Transverse colon (tissue), 4 donors: ENCODE measurements at regions not wholly inside any gene's neighbourhood (a gene's known extent, or its start where the extent isn't known, plus 50 kb on each side); places are given as distances from the start of the nearest gene placed in this dataset.
A peak's percentile ranks its signal among the peaks of the same experiment; 100 is the strongest.
"Not testable (repeated sequence)": the region's sequence is repeated elsewhere in the genome, so short reads cannot be mapped to it uniquely, and the experiment has no call there.

Source experiments
- DNase-seq: peaks from one replicate; pipeline ENCODE4 v3.0.0-alpha.2; 2019
- H3K27ac ChIP-seq, 4 donors: fragments of 200-600 bp; sonication (generic); 2 replicates each; pipeline ENCODE4 v1.5.1; 2016 to 2018; ENCODE audit warnings: inconsistent platforms in 4 of 4
- H3K27me3 ChIP-seq: fragments of 200-600 bp; sonication (generic); 2 replicates; pipeline ENCODE4 v1.5.1; 2017; ENCODE audit warnings: inconsistent platforms
- H3K36me3 ChIP-seq, 4 donors: fragments of 200-600 bp; sonication (generic); 2 replicates each; pipeline ENCODE4 v1.5.1; 2017 to 2019; ENCODE audit warnings: inconsistent platforms in 4 of 4
- H3K4me1 ChIP-seq, 4 donors: fragments of 200-600 bp; sonication (generic); 2 replicates each; pipeline ENCODE4 v1.5.1; 2017 to 2020; ENCODE audit warnings: inconsistent platforms in 4 of 4
- H3K4me3 ChIP-seq, 4 donors: fragments of 200-600 bp; sonication (generic); 1 replicate in 1 of 4; 2 replicates in 3 of 4; pipeline versions ENCODE4 v1.5.1 to v1.6.1; 2017 to 2019; ENCODE audit warnings: inconsistent platforms in 4 of 4
- H3K9me3 ChIP-seq, 2 donors: fragments of 200-600 bp; sonication (generic); 2 replicates each; pipeline ENCODE4 v1.5.1; 2017 to 2019; ENCODE audit warnings: inconsistent platforms in 2 of 2
- CTCF ChIP-seq, 5 experiments: fragments of 200-600 bp in 3 of 5; fragments of 450-650 bp in 2 of 5; sonication (generic) in 3 of 5; IDR thresholded peaks; 1 replicate in 2 of 5; 2 replicates in 3 of 5; pipeline ENCODE4 v1.5.1; 2016 to 2017; ENCODE audit warnings: antibody characterized with exemption in 5 of 5, inconsistent platforms in 3 of 5, mild to moderate bottlenecking in 2 of 5, moderate library complexity in 1 of 5
- EP300 ChIP-seq: sonication (generic); formaldehyde crosslinking; IDR thresholded peaks from one replicate; pipeline ENCODE4 v1.6.1; 2017; ENCODE audit warnings: antibody characterized with exemption, low read depth
- POLR2A ChIP-seq: fragments of 450-650 bp; IDR thresholded peaks from one replicate; pipeline ENCODE4 v1.6.1; 2016; ENCODE audit warnings: antibody characterized with exemption, mild to moderate bottlenecking, moderate library complexity
- POLR2AphosphoS5 ChIP-seq, 3 donors: sonication (generic); formaldehyde crosslinking; IDR thresholded peaks; one replicate each; pipeline ENCODE4 v1.6.1; 2016; ENCODE audit warnings: antibody characterized with exemption in 3 of 3
- WGBS, 2 donors: methylation state at CpG; one replicate each; pipeline ENCODE4 v1.1.5; 2018; ENCODE audit warnings: low coverage in 1 of 2; 5-methylcytosine and 5-hydroxymethylcytosine counted together
- in situ Hi-C, 4 donors: fragments of 200-750 bp; cut with MboI; loops; one replicate each; pipeline versions ENCODE4 v1.15.0 to v1.15.1; 2017; ENCODE audit warnings: low sequenced_read_pairs in 3 of 4, low pct_ligation_motif_present in 1 of 4, low pct_unique_long_range_greater_than_20kb in 1 of 4
- intact Hi-C: fragments of 100-400 bp; cut with DNase I; formaldehyde crosslinking; loops from one replicate; pipeline ENCODE4 v1.15.1; 2023; ENCODE audit warnings: low total_unique reads

- intact Hi-C loops = loop anchor here (10.0 kb wide), 2 partner anchors 344 to 534 kb away; no protein-coding TSS in a partner anchor
- no peak for TF ChIP-seq CTCF (IDR thresholded peaks at IDR 0.05)
- no peak for TF ChIP-seq POLR2A
- no peak for TF ChIP-seq EP300
- no peak for TF ChIP-seq POLR2AphosphoS5 (IDR thresholded peaks at IDR 0.05)
- in situ Hi-C loops = loop anchor here in 2 of 4 donors (10.0 to 25.0 kb wide), 4 partner anchors 534 to 1092 kb away; no protein-coding TSS in a partner anchor
- Histone ChIP-seq H3K9me3 (no peaks in the 10 kb centered on the region), H3K27me3 (no peaks in the 10 kb centered on the region), H3K4me1 (no peaks in the 10 kb centered on the region), H3K27ac (no peak overlapping the region), H3K36me3 (no peaks in the 10 kb centered on the region), H3K4me3 (no peak overlapping the region)
- 73 to 84% methylated on average over 3 of the region's 3 CpGs for WGBS, 2 donors
- no peak for DNase-seq
Observed at GRCh38 chr7:82579047-82579446, 135.5 kb upstream of the CACNA2D1 start.

- no peaks in the 10 kb centered on the region for H3K4me1 ChIP-seq
- no peak overlapping the region for H3K27ac ChIP-seq
- H3K4me3 ChIP-seq = no peak overlapping the region
- no peaks in the 10 kb centered on the region for H3K9me3 ChIP-seq
- in situ Hi-C loops = loop anchor here in 2 of 4 donors (10.0 to 25.0 kb wide), 4 partner anchors 534 to 1091 kb away; no protein-coding TSS in a partner anchor
- no peaks in the 10 kb centered on the region for H3K27me3 ChIP-seq
- no peak for TF ChIP-seq POLR2A
- no peak for TF ChIP-seq EP300
- TF ChIP-seq CTCF (IDR thresholded peaks at IDR 0.05) = no peak
- no peak for TF ChIP-seq POLR2AphosphoS5 (IDR thresholded peaks at IDR 0.05)
- H3K36me3 ChIP-seq = no peaks in the 10 kb centered on the region
- DNase-seq = no peak
- WGBS, 2 donors = 17 to 29% methylated on average over 1 of the region's 1 CpG
- intact Hi-C loops = loop anchor here (10.0 kb wide), 2 partner anchors 344 to 534 kb away; no protein-coding TSS in a partner anchor
Observed at GRCh38 chr7:82578430-82578829, 134.9 kb upstream of the CACNA2D1 start.

- H3K36me3 ChIP-seq = no peaks in the 10 kb centered on the region
- H3K4me1 ChIP-seq = no peaks in the 10 kb centered on the region
- TF ChIP-seq EP300 = no peak
- TF ChIP-seq CTCF (IDR thresholded peaks at IDR 0.05) = peak; percentile 75 to 90 (median 86)
- intact Hi-C loops (loop anchor here (1.0 to 10.0 kb wide), 3 partner anchors 10 to 528 kb away; no protein-coding TSS in a partner anchor), in situ Hi-C loops (loop anchor here in 3 of 4 donors (10.0 to 25.0 kb wide), 6 partner anchors 335 to 1085 kb away; no protein-coding TSS in a partner anchor)
- no peak overlapping the region for H3K4me3 ChIP-seq
- DNase-seq = peak; percentile 83
- WGBS, 2 donors = 0 to 3% methylated on average over 2 to 9 of the region's 9 CpGs
- H3K27ac ChIP-seq = no peak overlapping the region
- no peaks in the 10 kb centered on the region for H3K27me3 ChIP-seq
- no peaks in the 10 kb centered on the region for H3K9me3 ChIP-seq
Observed at GRCh38 chr7:82572195-82572880, 128.8 kb upstream of the CACNA2D1 start.

- not testable (repeated sequence) for H3K27me3 ChIP-seq, H3K4me3 ChIP-seq, H3K9me3 ChIP-seq, H3K4me1 ChIP-seq, H3K27ac ChIP-seq, H3K36me3 ChIP-seq, DNase-seq
- intact Hi-C loops (loop anchor here (10.0 kb wide), 2 partner anchors 336 to 526 kb away; no protein-coding TSS in a partner anchor), in situ Hi-C loops (loop anchor here in 3 of 4 donors (10.0 to 25.0 kb wide), 6 partner anchors 334 to 1084 kb away; no protein-coding TSS in a partner anchor)
- WGBS, 2 donors = 67 to 74% methylated on average over 1 to 4 of the region's 4 CpGs
Observed at GRCh38 chr7:82571047-82571446, 127.5 kb upstream of the CACNA2D1 start.
